ENCODE measurements at regions not wholly inside any gene's neighbourhood (a gene's known extent, or its start where the extent isn't known, plus 50 kb on each side); places are given as distances from the start of the nearest gene placed in this dataset.

DNA sequence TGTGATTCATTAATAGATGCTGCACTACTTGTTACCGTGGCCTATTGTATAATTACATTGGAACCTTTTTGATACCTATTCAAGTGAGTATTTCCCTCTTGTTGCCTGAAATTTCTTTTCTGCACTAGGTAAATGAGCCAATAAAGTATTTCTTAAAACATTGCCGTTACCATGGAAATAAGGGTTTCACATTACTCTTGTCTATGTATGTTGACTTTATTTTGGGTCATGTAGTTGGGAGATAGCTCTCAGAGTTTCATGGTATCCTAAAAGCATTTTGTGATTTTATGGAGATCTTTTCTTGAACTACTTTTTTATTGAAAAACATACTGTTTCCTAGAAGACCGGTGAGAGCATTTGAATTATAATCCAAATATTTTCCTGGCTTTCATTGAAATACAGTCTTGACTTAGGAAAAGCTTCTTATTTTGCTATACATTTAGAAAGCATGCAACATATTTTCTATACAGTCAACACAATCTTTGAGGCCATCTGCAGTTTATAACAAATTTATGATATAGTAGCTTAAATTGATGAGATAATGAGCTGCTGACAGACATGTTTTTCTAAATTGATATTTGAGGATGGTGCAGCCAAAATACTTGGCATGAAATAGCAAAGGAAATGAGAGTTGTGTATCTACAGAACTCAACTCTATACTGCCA lies 650.4 kb downstream of the RFPL4B start:
- DNase-seq (no peak), ATAC-seq (ENCODE audit: low read depth) (no peak)
- ChIA-PET POLR2A (no interaction called here), CTCF (no interaction called here)
- Mint-ChIP-seq H3K4me3 (no peak overlapping the region), H3K4me1 (no peaks in the 10 kb centered on the region), H3K27ac (no peak overlapping the region), H3K36me3 (ENCODE audit: low read depth) (no peaks in the 10 kb centered on the region), H3K27me3 (no peaks in the 10 kb centered on the region), H3K9me3 (no peaks in the 10 kb centered on the region)
- intact Hi-C loops (cut with micrococcal nuclease), result no loop called here
- TF ChIP-seq, protein P1, sequence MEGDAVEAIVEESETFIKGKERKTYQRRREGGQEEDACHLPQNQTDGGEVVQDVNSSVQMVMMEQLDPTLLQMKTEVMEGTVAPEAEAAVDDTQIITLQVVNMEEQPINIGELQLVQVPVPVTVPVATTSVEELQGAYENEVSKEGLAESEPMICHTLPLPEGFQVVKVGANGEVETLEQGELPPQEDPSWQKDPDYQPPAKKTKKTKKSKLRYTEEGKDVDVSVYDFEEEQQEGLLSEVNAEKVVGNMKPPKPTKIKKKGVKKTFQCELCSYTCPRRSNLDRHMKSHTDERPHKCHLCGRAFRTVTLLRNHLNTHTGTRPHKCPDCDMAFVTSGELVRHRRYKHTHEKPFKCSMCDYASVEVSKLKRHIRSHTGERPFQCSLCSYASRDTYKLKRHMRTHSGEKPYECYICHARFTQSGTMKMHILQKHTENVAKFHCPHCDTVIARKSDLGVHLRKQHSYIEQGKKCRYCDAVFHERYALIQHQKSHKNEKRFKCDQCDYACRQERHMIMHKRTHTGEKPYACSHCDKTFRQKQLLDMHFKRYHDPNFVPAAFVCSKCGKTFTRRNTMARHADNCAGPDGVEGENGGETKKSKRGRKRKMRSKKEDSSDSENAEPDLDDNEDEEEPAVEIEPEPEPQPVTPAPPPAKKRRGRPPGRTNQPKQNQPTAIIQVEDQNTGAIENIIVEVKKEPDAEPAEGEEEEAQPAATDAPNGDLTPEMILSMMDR (IDR thresholded peaks at IDR 0.05), result no peak

DNA sequence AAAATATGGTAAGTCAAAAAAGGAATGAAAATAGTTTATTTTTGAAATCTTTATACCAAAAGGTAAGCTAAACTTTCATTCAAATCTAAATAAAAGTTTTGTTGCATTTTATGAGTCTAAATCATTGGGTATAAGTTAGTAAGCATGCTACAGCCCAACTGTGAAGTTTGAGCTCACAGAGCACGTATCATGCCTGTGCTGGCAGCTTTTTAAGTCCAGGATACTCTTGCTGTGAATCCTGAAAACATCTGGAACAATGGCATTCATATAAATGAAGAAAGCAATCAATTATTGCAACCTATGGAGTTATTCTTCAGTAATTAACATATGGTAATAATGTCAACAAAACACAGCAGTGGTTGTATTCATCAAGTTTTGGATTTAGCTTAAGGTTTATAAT lies 656.9 kb downstream of the RFPL4B start:
- Mint-ChIP-seq H3K27ac (no peak overlapping the region), H3K4me3 (no peak overlapping the region), H3K36me3 (ENCODE audit: low read depth) (no peaks in the 10 kb centered on the region), H3K4me1 (no peaks in the 10 kb centered on the region), H3K9me3 (no peaks in the 10 kb centered on the region), H3K27me3 (no peaks in the 10 kb centered on the region)
- ChIA-PET CTCF (no interaction called here), POLR2A (no interaction called here)
- TF ChIP-seq, protein P1 (IDR thresholded peaks at IDR 0.05), result no peak
- intact Hi-C loops (cut with micrococcal nuclease), result no loop called here
- no peak for ATAC-seq (ENCODE audit: low read depth)
- DNase-seq, result no peak

DNA sequence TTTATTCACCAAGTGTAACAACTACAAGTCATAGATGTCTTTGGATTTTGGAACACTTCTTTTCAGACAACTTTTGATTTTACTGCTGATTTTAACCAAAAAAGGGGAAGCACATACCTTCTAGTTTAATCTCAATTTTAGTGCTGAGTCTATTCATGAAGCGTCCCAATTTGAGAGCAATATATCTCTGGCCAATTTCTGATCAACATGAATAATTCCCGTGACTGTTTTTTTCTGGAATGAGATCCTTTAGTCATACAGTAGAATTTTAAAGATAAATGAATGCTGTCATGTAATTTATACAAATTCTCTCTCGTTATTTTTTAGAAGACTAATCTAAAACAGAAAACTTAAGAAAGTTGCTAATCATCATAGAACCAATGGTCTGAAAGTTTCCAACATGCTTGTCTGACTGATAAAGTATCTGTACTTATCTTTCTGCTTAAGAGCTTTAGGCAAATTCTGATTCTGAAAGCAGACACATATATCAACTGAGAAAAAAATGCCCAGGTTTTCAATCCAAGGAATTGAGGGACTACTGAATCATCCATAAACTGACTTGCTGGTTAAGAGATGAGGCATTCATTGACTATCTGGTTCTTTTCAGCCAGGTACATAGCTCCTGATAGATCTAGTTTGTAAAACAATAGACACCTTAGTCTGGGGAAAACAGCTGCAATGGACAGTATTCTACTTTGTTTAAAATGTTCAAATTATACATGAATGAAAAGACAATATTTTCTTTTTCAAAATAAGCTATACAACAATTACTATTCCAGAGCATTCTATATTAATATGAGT lies 657.5 kb downstream of the RFPL4B start:
- H3K27me3 Mint-ChIP-seq, result no peaks in the 10 kb centered on the region
- CTCF ChIA-PET, result no interaction called here
- H3K9me3 Mint-ChIP-seq, result no peaks in the 10 kb centered on the region
- H3K4me1 Mint-ChIP-seq, result no peaks in the 10 kb centered on the region
- TF ChIP-seq, protein P1 (IDR thresholded peaks at IDR 0.05), result no peak
- no peak overlapping the region for H3K27ac Mint-ChIP-seq
- no peak for ATAC-seq (ENCODE audit: low read depth)
- no peaks in the 10 kb centered on the region for H3K36me3 Mint-ChIP-seq (ENCODE audit: low read depth)
- POLR2A ChIA-PET, result no interaction called here
- no peak for DNase-seq
- no peak overlapping the region for H3K4me3 Mint-ChIP-seq
- intact Hi-C loops (cut with micrococcal nuclease), result no loop called here

DNA sequence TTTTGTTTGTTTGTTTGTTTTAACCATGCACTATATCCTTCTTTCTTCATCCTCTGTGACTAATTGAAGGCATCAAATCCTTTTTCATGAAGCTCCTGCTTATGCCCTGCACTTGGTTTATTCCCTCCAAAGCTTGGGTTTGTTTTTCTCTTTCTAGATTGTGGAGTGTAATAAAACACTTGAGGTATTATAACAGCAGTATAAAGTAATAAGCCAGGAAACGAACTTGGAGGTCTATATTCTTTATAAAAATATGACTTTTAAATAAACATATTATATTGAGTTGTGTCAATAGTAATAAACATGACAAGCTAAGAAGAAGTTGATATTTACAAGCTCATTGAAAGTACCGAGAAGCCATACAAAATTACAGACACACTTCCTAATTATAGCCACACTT lies 659.4 kb downstream of the RFPL4B start:
- ChIA-PET CTCF (no interaction called here), POLR2A (no interaction called here)
- no peak overlapping the region for H3K4me3 Mint-ChIP-seq
- H3K4me1 Mint-ChIP-seq, result no peaks in the 10 kb centered on the region
- intact Hi-C loops (cut with micrococcal nuclease), result no loop called here
- ATAC-seq (ENCODE audit: low read depth) (no peak), DNase-seq (no peak)
- TF ChIP-seq, protein P1 (IDR thresholded peaks at IDR 0.05), result no peak
- no peaks in the 10 kb centered on the region for H3K9me3 Mint-ChIP-seq
- H3K36me3 Mint-ChIP-seq (ENCODE audit: low read depth), result no peaks in the 10 kb centered on the region
- no peaks in the 10 kb centered on the region for H3K27me3 Mint-ChIP-seq
- H3K27ac Mint-ChIP-seq, result no peak overlapping the region

DNA sequence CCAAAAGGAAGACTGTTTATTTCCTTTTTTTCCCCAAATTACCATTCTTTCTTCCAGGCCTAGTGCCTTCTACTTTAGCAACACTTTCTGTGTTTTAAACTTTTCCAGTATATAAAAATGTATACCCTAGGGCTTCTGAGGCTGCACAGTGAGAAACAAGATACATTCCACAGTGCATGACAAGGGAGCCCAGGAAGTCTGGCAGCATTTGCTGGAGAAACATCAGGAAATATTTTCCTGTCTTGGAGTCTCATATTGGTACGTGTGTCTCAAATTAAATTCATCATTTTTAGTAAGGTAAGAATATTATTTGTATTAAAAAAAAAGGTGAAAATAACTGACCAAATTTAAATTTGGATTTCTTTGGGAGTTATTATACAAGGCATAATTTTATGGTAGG lies 662.6 kb downstream of the RFPL4B start:
- H3K4me3 Mint-ChIP-seq, result no peak overlapping the region
- ChIA-PET POLR2A (no interaction called here), CTCF (no interaction called here)
- H3K4me1 Mint-ChIP-seq, result no peaks in the 10 kb centered on the region
- no peaks in the 10 kb centered on the region for H3K9me3 Mint-ChIP-seq
- TF ChIP-seq, protein P1 (IDR thresholded peaks at IDR 0.05), result no peak
- intact Hi-C loops (cut with micrococcal nuclease), result no loop called here
- no peaks in the 10 kb centered on the region for H3K36me3 Mint-ChIP-seq (ENCODE audit: low read depth)
- DNase-seq, result no peak
- H3K27ac Mint-ChIP-seq, result no peak overlapping the region
- ATAC-seq (ENCODE audit: low read depth), result no peak
- H3K27me3 Mint-ChIP-seq, result no peaks in the 10 kb centered on the region
